H9 (cell line): ENCODE measurements at regions not wholly inside any gene's neighbourhood (a gene's known extent, or its start where the extent isn't known, plus 50 kb on each side); places are given as distances from the start of the nearest gene placed in this dataset.

ENCODE experiments used
- DNase-seq: peaks from one replicate; pipeline ENCODE4 v3.0.0-alpha.2; 2017
- H2AFZ ChIP-seq: one replicate; pipeline ENCODE4 v1.6.1; 2013; ENCODE audit warnings: mild to moderate bottlenecking, low read length, control low read depth, moderate library complexity
- H2AK5ac ChIP-seq: 2 replicates; pipeline ENCODE4 v1.6.1; 2013; ENCODE audit warnings: low read length, control low read depth, mixed read lengths; ENCODE audit not compliant: insufficient read length
- H2BK120ac ChIP-seq: one replicate; pipeline ENCODE4 v1.6.1; 2013; ENCODE audit warnings: low read depth, mild to moderate bottlenecking, low read length, control low read depth, inconsistent platforms; ENCODE audit not compliant: poor library complexity, severe bottlenecking
- H2BK12ac ChIP-seq: 2 replicates; pipeline ENCODE4 v1.6.1; 2013; ENCODE audit warnings: low read length, control low read depth, mixed read lengths, low read depth; ENCODE audit not compliant: insufficient read length
- H2BK15ac ChIP-seq: 2 replicates; pipeline ENCODE4 v1.6.1; 2013; ENCODE audit warnings: low read depth, low read length, control low read depth
- H2BK20ac ChIP-seq: one replicate; pipeline ENCODE4 v1.6.1; 2013; ENCODE audit warnings: low read depth, mild to moderate bottlenecking, low read length, control low read depth, inconsistent platforms; ENCODE audit not compliant: poor library complexity, severe bottlenecking
- H2BK5ac ChIP-seq: 2 replicates; pipeline ENCODE4 v1.6.1; 2013; ENCODE audit warnings: low read length, control low read depth, mixed read lengths; ENCODE audit not compliant: insufficient read length
- H3K14ac ChIP-seq: 2 replicates; pipeline ENCODE4 v1.6.1; 2013; ENCODE audit warnings: low read length, control low read depth; ENCODE audit not compliant: insufficient read depth
- H3K18ac ChIP-seq: 2 replicates; pipeline ENCODE4 v1.6.1; 2013; ENCODE audit warnings: low read depth, mild to moderate bottlenecking, mixed read lengths, low read length, control low read depth; ENCODE audit not compliant: insufficient read length
- H3K23ac ChIP-seq: 2 replicates; pipeline ENCODE4 v1.6.1; 2013; ENCODE audit warnings: low read length, control low read depth, mixed read lengths, low read depth; ENCODE audit not compliant: insufficient read length
- H3K23me2 ChIP-seq: 2 replicates; pipeline ENCODE4 v1.6.1; 2013; ENCODE audit warnings: low read depth, mild to moderate bottlenecking, mixed read lengths, low read length, control low read depth; ENCODE audit not compliant: insufficient read length, poor library complexity, severe bottlenecking
- H3K27ac ChIP-seq: 2 replicates; pipeline ENCODE4 v1.5.1; 2013; ENCODE audit warnings: low read length, control low read depth, mixed read lengths, low read depth; ENCODE audit not compliant: insufficient read length
- H3K27me3 ChIP-seq: 2 replicates; pipeline ENCODE4 v1.6.1; 2013; ENCODE audit warnings: low read length, control low read depth, inconsistent platforms; ENCODE audit not compliant: insufficient read depth
- H3K4ac ChIP-seq: 2 replicates; pipeline ENCODE4 v1.6.1; 2013; ENCODE audit warnings: low read depth, mild to moderate bottlenecking, control low read depth, inconsistent platforms, low read length, moderate library complexity
- H3K4me1 ChIP-seq: 2 replicates; pipeline ENCODE4 v1.6.1; 2013; ENCODE audit warnings: low read length, control low read depth, inconsistent platforms; ENCODE audit not compliant: insufficient read depth
- H3K4me2 ChIP-seq: 2 replicates; pipeline ENCODE4 v1.6.1; 2013; ENCODE audit warnings: low read length, control low read depth, mixed read lengths; ENCODE audit not compliant: insufficient read length, insufficient read depth
- H3K56ac ChIP-seq: 2 replicates; pipeline ENCODE4 v1.6.1; 2013; ENCODE audit warnings: low read depth, mild to moderate bottlenecking, mixed read lengths, low read length, control low read depth; ENCODE audit not compliant: insufficient read length
- H3K79me1 ChIP-seq: 2 replicates; pipeline ENCODE4 v1.6.1; 2013; ENCODE audit warnings: low read depth, mild to moderate bottlenecking, moderate library complexity, low read length, control low read depth, inconsistent platforms; ENCODE audit not compliant: insufficient read depth, poor library complexity, severe bottlenecking
- H3K79me2 ChIP-seq: 2 replicates; pipeline ENCODE4 v1.6.1; 2013; ENCODE audit warnings: low read length, control low read depth, inconsistent platforms; ENCODE audit not compliant: insufficient read depth
- H3K9ac ChIP-seq: 2 replicates; pipeline ENCODE4 v1.6.1; 2013; ENCODE audit warnings: low read length, control low read depth, mixed read lengths; ENCODE audit not compliant: insufficient read length; ENCODE audit errors: extremely low read depth
- H3K9me3 ChIP-seq: one replicate; pipeline ENCODE4 v1.6.1; 2013; ENCODE audit warnings: low read depth, low read length, inconsistent platforms; ENCODE audit not compliant: control insufficient read depth
- H3T11ph ChIP-seq: one replicate; pipeline ENCODE4 v1.6.1; 2013; ENCODE audit warnings: mild to moderate bottlenecking, low read length, control low read depth, inconsistent platforms
- H4K20me1 ChIP-seq: one replicate; pipeline ENCODE4 v1.6.1; 2013; ENCODE audit not compliant: control insufficient read depth, insufficient read length, insufficient read depth
- H4K5ac ChIP-seq: 2 replicates; pipeline ENCODE4 v1.6.1; 2013; ENCODE audit warnings: low read depth, mild to moderate bottlenecking, mixed read lengths, low read length, control low read depth; ENCODE audit not compliant: insufficient read length
- H4K8ac ChIP-seq: replicated peaks from 2 replicates; pipeline ENCODE4 v1.6.1; 2013; ENCODE audit warnings: low read length, control low read depth, mixed read lengths, low read depth; ENCODE audit not compliant: insufficient read length
- H4K91ac ChIP-seq: 2 replicates; pipeline ENCODE4 v1.6.1; 2013; ENCODE audit warnings: low read depth, mild to moderate bottlenecking, moderate library complexity, mixed read lengths, low read length, control low read depth; ENCODE audit not compliant: insufficient read length
- H3K27ac Mint-ChIP-seq, 3 experiments: 2 replicates in 2 of 3; 3 replicates in 1 of 3; pipeline ENCODE4 v1.8.0; 2020 to 2021; ENCODE audit warnings: mixed read lengths in 3 of 3, mild to moderate bottlenecking in 1 of 3, moderate library complexity in 1 of 3
- H3K27me3 Mint-ChIP-seq: 2 replicates; pipeline ENCODE4 v1.8.0; 2021; ENCODE audit warnings: low read depth, mild to moderate bottlenecking, moderate library complexity, mixed read lengths
- H3K36me3 Mint-ChIP-seq, 3 experiments: 2 replicates in 2 of 3; 3 replicates in 1 of 3; pipeline ENCODE4 v1.8.0; 2020 to 2021; ENCODE audit warnings: low read depth in 3 of 3, mixed read lengths in 3 of 3; ENCODE audit not compliant: insufficient read depth in 1 of 3
- H3K4me1 Mint-ChIP-seq, 2 experiments: 2 replicates each; pipeline ENCODE4 v1.8.0; 2020; ENCODE audit warnings: mixed read lengths in 2 of 2
- H3K4me3 Mint-ChIP-seq, 2 experiments: 2 replicates in 1 of 2; 3 replicates in 1 of 2; pipeline ENCODE4 v1.8.0; 2020 to 2021; ENCODE audit warnings: mild to moderate bottlenecking in 2 of 2, mixed read lengths in 2 of 2, moderate library complexity in 1 of 2
- H3K9me3 Mint-ChIP-seq, 2 experiments: 2 replicates in 1 of 2; 3 replicates in 1 of 2; pipeline ENCODE4 v1.8.0; 2020; ENCODE audit warnings: mild to moderate bottlenecking in 2 of 2, mixed read lengths in 2 of 2, moderate library complexity in 1 of 2
- TF ChIP-seq, protein P1 (sequence below): fragments of 200-600 bp; sonication (generic); conservative IDR thresholded peaks from 3 replicates; pipeline ENCODE4 v1.8.0; 2021; ENCODE audit warnings: antibody characterized with exemption, mild to moderate bottlenecking

DNA sequence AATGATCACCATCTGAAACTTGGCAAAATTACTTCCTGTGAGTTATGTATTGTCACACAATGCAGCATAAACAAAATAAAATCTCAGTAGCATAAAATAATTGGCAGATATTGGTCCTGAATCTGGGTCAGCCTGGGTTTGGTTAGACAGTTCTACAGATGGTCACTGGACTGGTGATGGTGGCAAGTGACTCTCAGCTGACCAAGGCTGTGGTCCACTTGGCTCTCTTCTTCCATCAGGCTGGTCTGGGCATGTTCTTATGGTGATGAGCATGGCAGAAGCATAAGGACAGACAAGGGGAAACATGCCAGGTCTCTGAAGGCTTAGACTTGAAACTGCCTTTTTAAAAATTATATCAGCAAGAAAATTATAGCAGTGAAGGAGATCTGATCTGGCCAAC lies 1205.0 kb upstream of the EPHA6 start:
- H3T11ph ChIP-seq: no peak overlapping the region
- H3K56ac ChIP-seq: no peak overlapping the region
- no peak overlapping the region for H4K5ac ChIP-seq
- no peak overlapping the region for H3K14ac ChIP-seq
- H3K79me1 ChIP-seq: no peaks in the 10 kb centered on the region
- no peak overlapping the region for H3K18ac ChIP-seq
- H2BK15ac ChIP-seq: no peak overlapping the region
- H2BK12ac ChIP-seq: no peak overlapping the region
- Mint-ChIP-seq H3K4me3 (no peak overlapping the region), H3K4me1 (no peaks in the 10 kb centered on the region), H3K27ac (no peak overlapping the region), H3K9me3 (peaks cover 40 to 46% of the 10 kb centered on the region in 2 experiments), H3K36me3 (peaks cover 22 to 46% (median 23%) of the 10 kb centered on the region in 3 experiments), H3K27me3 (no peaks in the 10 kb centered on the region)
- no peak overlapping the region for H3K9ac ChIP-seq
- H3K4ac ChIP-seq: no peak overlapping the region
- no peaks in the 10 kb centered on the region for H3K79me2 ChIP-seq
- no peak overlapping the region for H4K91ac ChIP-seq
- TF ChIP-seq, protein P1, sequence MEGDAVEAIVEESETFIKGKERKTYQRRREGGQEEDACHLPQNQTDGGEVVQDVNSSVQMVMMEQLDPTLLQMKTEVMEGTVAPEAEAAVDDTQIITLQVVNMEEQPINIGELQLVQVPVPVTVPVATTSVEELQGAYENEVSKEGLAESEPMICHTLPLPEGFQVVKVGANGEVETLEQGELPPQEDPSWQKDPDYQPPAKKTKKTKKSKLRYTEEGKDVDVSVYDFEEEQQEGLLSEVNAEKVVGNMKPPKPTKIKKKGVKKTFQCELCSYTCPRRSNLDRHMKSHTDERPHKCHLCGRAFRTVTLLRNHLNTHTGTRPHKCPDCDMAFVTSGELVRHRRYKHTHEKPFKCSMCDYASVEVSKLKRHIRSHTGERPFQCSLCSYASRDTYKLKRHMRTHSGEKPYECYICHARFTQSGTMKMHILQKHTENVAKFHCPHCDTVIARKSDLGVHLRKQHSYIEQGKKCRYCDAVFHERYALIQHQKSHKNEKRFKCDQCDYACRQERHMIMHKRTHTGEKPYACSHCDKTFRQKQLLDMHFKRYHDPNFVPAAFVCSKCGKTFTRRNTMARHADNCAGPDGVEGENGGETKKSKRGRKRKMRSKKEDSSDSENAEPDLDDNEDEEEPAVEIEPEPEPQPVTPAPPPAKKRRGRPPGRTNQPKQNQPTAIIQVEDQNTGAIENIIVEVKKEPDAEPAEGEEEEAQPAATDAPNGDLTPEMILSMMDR: no peak
- no peak overlapping the region for H2AK5ac ChIP-seq
- no peak overlapping the region for H4K8ac ChIP-seq
- H2BK5ac ChIP-seq: no peak overlapping the region
- H3K27me3 ChIP-seq: no peaks in the 10 kb centered on the region
- H3K23me2 ChIP-seq: no peaks in the 10 kb centered on the region
- no peak overlapping the region for H3K4me2 ChIP-seq
- H2AFZ ChIP-seq: no peak overlapping the region
- H3K27ac ChIP-seq: no peak overlapping the region
- H2BK20ac ChIP-seq: no peak overlapping the region
- H3K23ac ChIP-seq: no peak overlapping the region
- H3K4me1 ChIP-seq: no peaks in the 10 kb centered on the region
- H2BK120ac ChIP-seq: no peak overlapping the region
- peaks cover 14% of the 10 kb centered on the region for H3K9me3 ChIP-seq
- H4K20me1 ChIP-seq: no peaks in the 10 kb centered on the region
- DNase-seq: no peak
